Colonic mucosa (tissue), 4 donors: ENCODE measurements at regions not wholly inside any gene's neighbourhood (a gene's known extent, or its start where the extent isn't known, plus 50 kb on each side); places are given as distances from the start of the nearest gene placed in this dataset.
"Not testable (repeated sequence)": the region's sequence is repeated elsewhere in the genome, so short reads cannot be mapped to it uniquely, and the experiment has no call there.

Experiments used
- DNase-seq: peaks from one replicate; pipeline ENCODE4 v3.0.0-alpha.2; 2020
- H3K27ac ChIP-seq: fragments of 200-600 bp; one replicate; pipeline ENCODE4 v1.8.0; 2021
- H3K27me3 ChIP-seq: fragments of 200-600 bp; one replicate; pipeline ENCODE4 v1.8.0; 2021
- H3K36me3 ChIP-seq: fragments of 200-600 bp; one replicate; pipeline ENCODE4 v1.8.0; 2021
- H3K4me1 ChIP-seq: fragments of 200-600 bp; one replicate; pipeline ENCODE4 v1.8.0; 2021; ENCODE audit warnings: mild to moderate bottlenecking
- H3K4me3 ChIP-seq: fragments of 200-600 bp; one replicate; pipeline ENCODE4 v1.8.0; 2021
- H3K9ac ChIP-seq, 2 donors: one replicate each; pipeline ENCODE4 v1.7.0; 2013; ENCODE audit warnings: control low read depth in 2 of 2, low read depth in 2 of 2, low read length in 2 of 2
- H3K9me3 ChIP-seq: fragments of 200-600 bp; one replicate; pipeline ENCODE4 v1.8.0; 2021
- CTCF ChIP-seq: fragments of 200-600 bp; IDR thresholded peaks from one replicate; pipeline ENCODE4 v1.8.0; 2022; ENCODE audit warnings: antibody characterized with exemption, mild to moderate bottlenecking
- intact Hi-C: fragments of 100-400 bp; cut with DNase I; formaldehyde crosslinking; loops from one replicate; pipeline ENCODE4 v1.14.1; 2022
- donor health status: healthy.
- donor health status: DM: no; HTN: no; CAD: no.
- donor health status: DM: no; HTN: no; CAD: no.

- intact Hi-C loops = no loop called here
- TF ChIP-seq CTCF = no peak
- no peak overlapping the region for H3K27ac ChIP-seq
- no peaks in the 10 kb centered on the region for H3K9me3 ChIP-seq
- no peaks in the 10 kb centered on the region for H3K4me1 ChIP-seq
- H3K27me3 ChIP-seq = no peaks in the 10 kb centered on the region
- H3K36me3 ChIP-seq = no peaks in the 10 kb centered on the region
- no peak for DNase-seq
- no peak overlapping the region for H3K4me3 ChIP-seq
- H3K9ac ChIP-seq = no peak overlapping the region
These were observed 102.9 kb upstream of the TCF21 start for GRCh38 chr6:133786016-133786415.

- no peak overlapping the region for H3K4me3 ChIP-seq
- no peaks in the 10 kb centered on the region for H3K4me1 ChIP-seq
- H3K9me3 ChIP-seq = no peaks in the 10 kb centered on the region
- no peaks in the 10 kb centered on the region for H3K36me3 ChIP-seq
- no peak for TF ChIP-seq CTCF
- no peak for DNase-seq
- H3K27me3 ChIP-seq = no peaks in the 10 kb centered on the region
- no peak overlapping the region for H3K9ac ChIP-seq
- intact Hi-C loops = no loop called here
- H3K27ac ChIP-seq = no peak overlapping the region
These were observed 101.8 kb upstream of the TCF21 start for GRCh38 chr6:133787122-133787521.

- no peak overlapping the region for H3K4me3 ChIP-seq
- H3K27me3 ChIP-seq = no peaks in the 10 kb centered on the region
- no peak for TF ChIP-seq CTCF
- no peaks in the 10 kb centered on the region for H3K4me1 ChIP-seq
- intact Hi-C loops = no loop called here
- no peaks in the 10 kb centered on the region for H3K36me3 ChIP-seq
- no peak overlapping the region for H3K9ac ChIP-seq
- H3K27ac ChIP-seq = no peak overlapping the region
- no peaks in the 10 kb centered on the region for H3K9me3 ChIP-seq
- DNase-seq = no peak
These were observed 100.9 kb upstream of the TCF21 start for GRCh38 chr6:133787859-133788505.

GRCh38 chr6:133788556-133788955 is 100.4 kb upstream of the TCF21 start:
- Histone ChIP-seq H3K36me3 (no peaks in the 10 kb centered on the region), H3K27me3 (no peaks in the 10 kb centered on the region), H3K9ac (no peak overlapping the region), H3K4me3 (no peak overlapping the region), H3K9me3 (no peaks in the 10 kb centered on the region), H3K27ac (no peak overlapping the region), H3K4me1 (no peaks in the 10 kb centered on the region)
- intact Hi-C loops = no loop called here
- no peak for TF ChIP-seq CTCF
- no peak for DNase-seq

- H3K9ac ChIP-seq, H3K27me3 ChIP-seq, H3K27ac ChIP-seq, H3K9me3 ChIP-seq, H3K4me1 ChIP-seq, H3K4me3 ChIP-seq, DNase-seq, H3K36me3 ChIP-seq, intact Hi-C loops: not testable (repeated sequence)
These were observed 99.5 kb upstream of the TCF21 start for GRCh38 chr6:133789449-133789848.

- H3K27ac ChIP-seq, H3K9me3 ChIP-seq, H3K36me3 ChIP-seq, H3K4me1 ChIP-seq, H3K27me3 ChIP-seq, DNase-seq, intact Hi-C loops, H3K4me3 ChIP-seq, H3K9ac ChIP-seq: not testable (repeated sequence)
These were observed 98.2 kb upstream of the TCF21 start for GRCh38 chr6:133790756-133791155.

GRCh38 chr6:133795051-133795450 is 93.9 kb upstream of the TCF21 start:
- DNase-seq, H3K9me3 ChIP-seq, H3K9ac ChIP-seq, H3K4me3 ChIP-seq, H3K27me3 ChIP-seq, H3K27ac ChIP-seq, intact Hi-C loops, H3K36me3 ChIP-seq, H3K4me1 ChIP-seq: not testable (repeated sequence)
